GM12892 (cell line): ENCODE measurements at regions not wholly inside any gene's neighbourhood (a gene's known extent, or its start where the extent isn't known, plus 50 kb on each side); places are given as distances from the start of the nearest gene placed in this dataset.

Experiments
- POLR2A ChIP-seq: IDR thresholded peaks from 2 replicates; pipeline ENCODE4 v1.6.1; 2011; ENCODE audit warnings: low read depth, low read length, control low read depth
- POLR2AphosphoS5 ChIP-seq: IDR thresholded peaks from 2 replicates; pipeline ENCODE4 v1.6.1; 2011; ENCODE audit warnings: low read depth, low read length, control low read depth

- TF ChIP-seq POLR2A (no peak), POLR2AphosphoS5 (no peak)
Observed at GRCh38 chr6:140303218-140303949, 928.9 kb upstream of the CITED2 start.
